ENCODE measurements at regions not wholly inside any gene's neighbourhood (a gene's known extent, or its start where the extent isn't known, plus 50 kb on each side); places are given as distances from the start of the nearest gene placed in this dataset.

DNA sequence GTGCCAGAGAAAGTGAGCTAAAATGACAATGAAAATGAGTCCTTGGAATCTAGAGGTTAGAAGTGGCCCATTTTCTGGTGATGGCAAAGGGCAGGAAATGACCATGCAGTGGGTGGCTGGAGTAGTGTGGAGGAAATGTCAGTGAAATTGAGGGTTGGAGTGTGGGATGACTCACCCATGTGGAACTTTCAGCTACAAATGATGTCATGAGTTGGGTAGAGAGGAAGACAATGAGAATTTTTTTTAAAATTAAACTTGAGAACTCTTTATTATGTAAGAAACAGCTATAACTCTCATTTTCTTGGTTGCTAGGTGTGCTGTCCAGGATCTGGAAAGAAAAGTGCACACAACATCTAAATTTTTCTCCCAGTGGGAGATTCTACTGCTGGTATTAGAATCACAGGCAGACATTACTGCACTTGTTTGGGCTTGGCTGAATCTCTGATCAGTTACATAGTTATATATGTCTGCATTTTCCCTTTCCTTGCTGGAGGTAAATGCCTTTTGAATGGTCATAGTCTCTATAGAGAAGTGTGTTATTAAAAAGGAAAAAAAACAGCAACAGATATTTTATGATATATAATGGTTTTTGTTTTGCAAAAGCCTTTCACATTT, 56.8 kb upstream of the GNG12 start:
- H3K4me2 ChIP-seq (ENCODE audit: low read depth, low read length) = no peak overlapping the region
- DNase-seq (ENCODE audit: low spot score) (no peak), ATAC-seq (no peak), FAIRE-seq (no peak)
- H3K27me3 ChIP-seq (ENCODE audit: control insufficient read depth in 1 of 2, insufficient read depth in 2 of 2, low read length in 2 of 2) = no peaks in the 10 kb centered on the region; a peak in 1 of 5 replicates
- H2AFZ ChIP-seq (ENCODE audit: low read length) = no peak overlapping the region
- H3K4me3 ChIP-seq (replicated peaks in 1 of 3; ENCODE audit: insufficient read depth in 1 of 3, low read depth in 2 of 3, low read length in 3 of 3) = no peak overlapping the region
- H3K9ac ChIP-seq (ENCODE audit: insufficient read depth, low read depth, low read length) = no peak overlapping the region
- no peaks in the 10 kb centered on the region for H4K20me1 ChIP-seq (ENCODE audit: insufficient read depth, low read length)
- in situ Hi-C loops (cut with HindIII; ENCODE audit: extremely low pct_ligation_motif_present, low pct_unique_long_range_greater_than_20kb) = no loop called here
- no peak overlapping the region for H3K27ac ChIP-seq (ENCODE audit: extremely low read length, insufficient read depth, low read length)
- H3K79me2 ChIP-seq (ENCODE audit: insufficient read depth, low read length) = no peaks in the 10 kb centered on the region
- intact Hi-C loops (cut with micrococcal nuclease; ENCODE audit: unreplicated experiment) = no loop called here
- H3K9me3 ChIP-seq (ENCODE audit: low read length) = no peaks in the 10 kb centered on the region
- no peaks in the 10 kb centered on the region for H3K36me3 ChIP-seq (replicated peaks in 1 of 2; ENCODE audit: control insufficient read depth in 1 of 2, insufficient read depth in 2 of 2, low read length in 2 of 2)
- POLR2A ChIA-PET = no interaction called here
- H3K4me1 ChIP-seq (ENCODE audit: insufficient read depth, low read length) = no peaks in the 10 kb centered on the region
- CTCF ChIA-PET (ENCODE audit: low intra/inter-chr PET ratio, low total read pairs) = no interaction called here
- TF ChIP-seq, protein P1, sequence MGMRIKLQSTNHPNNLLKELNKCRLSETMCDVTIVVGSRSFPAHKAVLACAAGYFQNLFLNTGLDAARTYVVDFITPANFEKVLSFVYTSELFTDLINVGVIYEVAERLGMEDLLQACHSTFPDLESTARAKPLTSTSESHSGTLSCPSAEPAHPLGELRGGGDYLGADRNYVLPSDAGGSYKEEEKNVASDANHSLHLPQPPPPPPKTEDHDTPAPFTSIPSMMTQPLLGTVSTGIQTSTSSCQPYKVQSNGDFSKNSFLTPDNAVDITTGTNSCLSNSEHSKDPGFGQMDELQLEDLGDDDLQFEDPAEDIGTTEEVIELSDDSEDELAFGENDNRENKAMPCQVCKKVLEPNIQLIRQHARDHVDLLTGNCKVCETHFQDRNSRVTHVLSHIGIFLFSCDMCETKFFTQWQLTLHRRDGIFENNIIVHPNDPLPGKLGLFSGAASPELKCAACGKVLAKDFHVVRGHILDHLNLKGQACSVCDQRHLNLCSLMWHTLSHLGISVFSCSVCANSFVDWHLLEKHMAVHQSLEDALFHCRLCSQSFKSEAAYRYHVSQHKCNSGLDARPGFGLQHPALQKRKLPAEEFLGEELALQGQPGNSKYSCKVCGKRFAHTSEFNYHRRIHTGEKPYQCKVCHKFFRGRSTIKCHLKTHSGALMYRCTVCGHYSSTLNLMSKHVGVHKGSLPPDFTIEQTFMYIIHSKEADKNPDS (CRISPR knock-in tag; IDR thresholded peaks at IDR 0.05) = no peak
- TF ChIP-seq ATF7 (IDR thresholded peaks at IDR 0.05) (peak; percentile 70), ATF7 (CRISPR knock-in tag; IDR thresholded peaks at IDR 0.05) (no peak), IKZF1 (IDR thresholded peaks at IDR 0.05) (no peak), CREB1 (IDR thresholded peaks at IDR 0.05) (0 out of 2 replicates have a peak, but pooled peaks have one; percentile 3), CREB1 (CRISPR knock-in tag; IDR thresholded peaks at IDR 0.05) (no peak)
- BruUV-seq (replicated peaks) = no TSS peak

DNA sequence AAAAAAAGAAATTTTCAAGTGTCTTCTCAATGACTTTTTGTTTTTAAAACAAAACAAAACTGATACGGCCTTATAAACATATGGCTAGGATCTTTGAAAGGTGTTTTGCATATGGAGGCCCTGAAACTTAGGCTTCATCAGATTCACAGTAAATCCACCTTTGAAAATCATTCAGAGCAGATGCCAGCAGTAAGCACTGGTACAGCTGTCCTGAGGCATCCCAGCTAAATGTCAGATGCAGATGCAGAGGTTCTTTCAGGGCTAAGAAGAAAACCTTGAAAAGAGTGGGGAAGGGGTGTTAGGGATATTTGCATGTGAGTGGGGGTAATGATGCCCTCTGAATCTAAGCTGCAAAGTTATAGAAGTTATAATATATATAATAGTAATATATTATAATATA, 56.2 kb upstream of the GNG12 start:
- DNase-seq (ENCODE audit: low spot score) (no peak), FAIRE-seq (no peak), ATAC-seq (no peak)
- no peak overlapping the region for H3K9ac ChIP-seq (ENCODE audit: insufficient read depth, low read depth, low read length)
- no peaks in the 10 kb centered on the region for H3K36me3 ChIP-seq (replicated peaks in 1 of 2; ENCODE audit: control insufficient read depth in 1 of 2, insufficient read depth in 2 of 2, low read length in 2 of 2)
- H3K4me2 ChIP-seq (ENCODE audit: low read depth, low read length) = no peak overlapping the region
- ChIA-PET POLR2A (no interaction called here), CTCF (ENCODE audit: low intra/inter-chr PET ratio, low total read pairs) (no interaction called here)
- WGBS (ENCODE audit: low lambda C conversion rate) = 32% methylated on average over 1 of the region's 1 CpG
- no peak overlapping the region for H3K27ac ChIP-seq (ENCODE audit: extremely low read length, insufficient read depth, low read length)
- H3K4me1 ChIP-seq (ENCODE audit: insufficient read depth, low read length) = no peaks in the 10 kb centered on the region
- H2AFZ ChIP-seq (ENCODE audit: low read length) = no peak overlapping the region
- H3K9me3 ChIP-seq (ENCODE audit: low read length) = no peaks in the 10 kb centered on the region
- intact Hi-C loops (cut with micrococcal nuclease; ENCODE audit: unreplicated experiment) (no loop called here), in situ Hi-C loops (cut with HindIII; ENCODE audit: extremely low pct_ligation_motif_present, low pct_unique_long_range_greater_than_20kb) (no loop called here)
- no TSS peak for BruUV-seq (replicated peaks)
- H3K4me3 ChIP-seq (replicated peaks in 1 of 3; ENCODE audit: insufficient read depth in 1 of 3, low read depth in 2 of 3, low read length in 3 of 3) = no peak overlapping the region
- H4K20me1 ChIP-seq (ENCODE audit: insufficient read depth, low read length) = no peaks in the 10 kb centered on the region
- H3K79me2 ChIP-seq (ENCODE audit: insufficient read depth, low read length) = no peaks in the 10 kb centered on the region
- H3K27me3 ChIP-seq (ENCODE audit: control insufficient read depth in 1 of 2, insufficient read depth in 2 of 2, low read length in 2 of 2) = no peaks in the 10 kb centered on the region; a peak in 1 of 5 replicates
- TF ChIP-seq HOXA9 (CRISPR knock-in tag; IDR thresholded peaks at IDR 0.05; ENCODE audit: borderline replicate concordance) (no peak), NONO (IDR thresholded peaks at IDR 0.05) (no peak), NONO (CRISPR knock-in tag; conservative IDR thresholded peaks at IDR 0.05) (no peak), XBP1 (CRISPR knock-in tag; IDR thresholded peaks at IDR 0.05) (no peak), ZFP36L1 (CRISPR knock-in tag; IDR thresholded peaks at IDR 0.05) (no peak)
- TF ChIP-seq, protein P2, sequence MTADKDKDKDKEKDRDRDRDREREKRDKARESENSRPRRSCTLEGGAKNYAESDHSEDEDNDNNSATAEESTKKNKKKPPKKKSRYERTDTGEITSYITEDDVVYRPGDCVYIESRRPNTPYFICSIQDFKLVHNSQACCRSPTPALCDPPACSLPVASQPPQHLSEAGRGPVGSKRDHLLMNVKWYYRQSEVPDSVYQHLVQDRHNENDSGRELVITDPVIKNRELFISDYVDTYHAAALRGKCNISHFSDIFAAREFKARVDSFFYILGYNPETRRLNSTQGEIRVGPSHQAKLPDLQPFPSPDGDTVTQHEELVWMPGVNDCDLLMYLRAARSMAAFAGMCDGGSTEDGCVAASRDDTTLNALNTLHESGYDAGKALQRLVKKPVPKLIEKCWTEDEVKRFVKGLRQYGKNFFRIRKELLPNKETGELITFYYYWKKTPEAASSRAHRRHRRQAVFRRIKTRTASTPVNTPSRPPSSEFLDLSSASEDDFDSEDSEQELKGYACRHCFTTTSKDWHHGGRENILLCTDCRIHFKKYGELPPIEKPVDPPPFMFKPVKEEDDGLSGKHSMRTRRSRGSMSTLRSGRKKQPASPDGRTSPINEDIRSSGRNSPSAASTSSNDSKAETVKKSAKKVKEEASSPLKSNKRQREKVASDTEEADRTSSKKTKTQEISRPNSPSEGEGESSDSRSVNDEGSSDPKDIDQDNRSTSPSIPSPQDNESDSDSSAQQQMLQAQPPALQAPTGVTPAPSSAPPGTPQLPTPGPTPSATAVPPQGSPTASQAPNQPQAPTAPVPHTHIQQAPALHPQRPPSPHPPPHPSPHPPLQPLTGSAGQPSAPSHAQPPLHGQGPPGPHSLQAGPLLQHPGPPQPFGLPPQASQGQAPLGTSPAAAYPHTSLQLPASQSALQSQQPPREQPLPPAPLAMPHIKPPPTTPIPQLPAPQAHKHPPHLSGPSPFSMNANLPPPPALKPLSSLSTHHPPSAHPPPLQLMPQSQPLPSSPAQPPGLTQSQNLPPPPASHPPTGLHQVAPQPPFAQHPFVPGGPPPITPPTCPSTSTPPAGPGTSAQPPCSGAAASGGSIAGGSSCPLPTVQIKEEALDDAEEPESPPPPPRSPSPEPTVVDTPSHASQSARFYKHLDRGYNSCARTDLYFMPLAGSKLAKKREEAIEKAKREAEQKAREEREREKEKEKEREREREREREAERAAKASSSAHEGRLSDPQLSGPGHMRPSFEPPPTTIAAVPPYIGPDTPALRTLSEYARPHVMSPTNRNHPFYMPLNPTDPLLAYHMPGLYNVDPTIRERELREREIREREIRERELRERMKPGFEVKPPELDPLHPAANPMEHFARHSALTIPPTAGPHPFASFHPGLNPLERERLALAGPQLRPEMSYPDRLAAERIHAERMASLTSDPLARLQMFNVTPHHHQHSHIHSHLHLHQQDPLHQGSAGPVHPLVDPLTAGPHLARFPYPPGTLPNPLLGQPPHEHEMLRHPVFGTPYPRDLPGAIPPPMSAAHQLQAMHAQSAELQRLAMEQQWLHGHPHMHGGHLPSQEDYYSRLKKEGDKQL (CRISPR knock-in tag; IDR thresholded peaks at IDR 0.05; ENCODE audit: low read depth) = no peak
